IPS DF 4.7 (cell line): ENCODE measurements at regions not wholly inside any gene's neighbourhood (a gene's known extent, or its start where the extent isn't known, plus 50 kb on each side); places are given as distances from the start of the nearest gene placed in this dataset.

ENCODE experiments used
- DNase-seq: peaks from one replicate; pipeline ENCODE4 v3.0.0-alpha.2; 2013; ENCODE audit warnings: low spot score; ENCODE audit errors: extremely low read depth

DNA sequence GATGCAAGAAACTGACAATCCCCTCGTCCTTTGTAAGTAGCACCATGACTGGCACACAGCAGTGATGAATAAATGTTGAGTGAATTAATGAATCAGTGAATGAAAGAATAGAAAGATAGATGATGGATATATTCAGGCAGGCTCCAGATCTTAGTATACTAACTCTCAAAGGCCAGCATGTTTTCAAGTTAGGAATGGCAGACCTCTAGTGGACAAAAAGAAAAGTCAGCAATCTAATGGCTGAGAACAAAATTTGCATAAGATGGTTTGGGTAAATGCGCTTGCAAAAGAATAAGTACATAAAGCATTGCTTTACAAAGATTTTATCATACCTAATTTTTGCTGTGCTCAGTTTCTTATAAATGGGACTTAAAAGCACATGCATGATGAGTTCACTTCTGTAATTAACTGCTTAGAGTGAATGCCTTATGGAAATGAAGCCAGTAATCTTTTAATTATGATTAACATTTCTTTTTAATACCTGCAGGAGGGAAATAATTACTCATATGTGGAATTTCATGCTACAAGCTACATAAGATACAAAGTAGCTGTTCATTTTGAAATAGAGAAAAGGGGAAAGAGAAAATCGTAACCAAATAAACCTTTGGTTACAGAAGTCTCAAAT is 126.9 kb upstream of the GPRIN3 start:
- no peak for DNase-seq

DNA sequence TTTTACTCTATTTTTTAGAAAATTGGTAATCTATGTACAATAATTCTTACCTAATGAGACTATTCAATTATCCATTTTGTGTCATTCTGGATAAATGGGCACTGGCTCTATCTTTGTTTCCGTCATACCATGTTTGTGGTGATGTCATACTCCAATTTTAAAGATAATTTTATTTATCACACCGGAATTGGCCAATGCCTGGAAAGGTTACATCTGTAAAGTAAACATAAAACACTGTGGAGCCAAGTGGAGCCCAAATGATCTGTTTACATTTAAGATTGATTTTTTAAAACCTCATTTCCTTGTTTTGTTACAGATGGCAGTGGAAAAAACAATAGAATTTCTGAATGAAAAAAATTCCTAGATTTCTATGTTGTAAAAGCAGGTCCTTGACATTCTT is 120.2 kb upstream of the GPRIN3 start:
- no peak for DNase-seq

DNA sequence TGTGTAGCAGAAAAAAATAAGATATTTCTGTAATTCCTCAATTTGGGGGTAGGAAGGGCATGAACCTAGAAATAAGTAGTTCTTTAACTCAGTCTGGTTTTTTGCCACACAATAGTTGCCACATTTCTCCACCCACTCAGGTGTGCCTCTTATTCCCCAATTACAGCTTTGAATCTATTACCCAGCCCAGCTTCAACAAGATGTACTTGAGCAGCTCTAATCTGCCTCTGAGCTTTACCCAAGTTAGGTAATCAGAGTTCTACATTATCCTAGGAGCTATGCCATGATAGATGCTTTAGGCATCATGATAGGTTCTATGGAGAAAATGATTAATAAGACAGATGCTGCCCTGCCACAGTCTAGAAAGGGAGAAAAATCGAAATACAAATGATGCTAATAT is 117.4 kb upstream of the GPRIN3 start:
- no peak for DNase-seq

DNA sequence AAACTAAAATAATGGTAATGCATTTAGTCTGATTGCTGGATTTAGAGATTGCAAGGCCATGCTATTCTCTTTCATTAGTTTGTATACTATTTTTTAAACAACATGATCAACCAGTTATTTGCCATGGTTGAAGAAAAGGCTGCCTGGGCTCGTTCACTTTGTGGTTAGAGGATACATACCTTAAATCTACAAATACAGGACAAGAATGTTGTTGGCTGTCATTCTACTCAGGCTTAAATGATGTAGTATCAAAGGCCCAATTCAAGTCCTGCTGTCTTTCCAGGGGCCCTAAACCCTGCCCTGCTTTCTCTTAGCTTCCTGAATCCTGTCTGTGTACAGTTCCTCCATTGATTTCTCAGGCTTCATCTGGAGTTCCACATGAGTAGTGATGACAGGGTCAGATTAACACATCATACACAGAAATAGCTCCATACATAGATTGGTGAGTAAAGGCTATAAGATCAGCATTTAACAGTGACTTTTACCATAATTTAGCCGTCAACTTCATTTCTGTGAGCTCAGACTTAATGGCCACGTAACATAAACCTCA is 114.9 kb upstream of the GPRIN3 start:
- DNase-seq: no peak

DNA sequence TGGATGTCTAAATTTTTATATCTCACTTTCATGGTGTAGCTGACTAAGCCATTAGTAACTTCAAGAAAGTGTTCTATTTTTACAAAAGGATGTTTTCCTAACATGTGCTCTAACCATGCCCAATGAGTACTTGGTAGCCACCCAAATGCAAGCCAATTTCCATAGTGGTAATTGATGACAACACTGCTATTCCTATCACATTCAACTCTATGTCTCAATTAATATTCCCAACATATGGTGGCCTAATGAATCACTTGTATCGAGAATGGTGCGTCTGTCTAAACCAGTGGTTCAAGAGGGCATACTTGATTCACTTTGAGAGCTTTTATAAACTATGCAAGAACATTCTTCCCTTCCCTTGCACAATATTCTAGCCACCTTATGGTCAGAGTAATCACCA is 112.9 kb upstream of the GPRIN3 start:
- DNase-seq: no peak

- DNase-seq: no peak
These were observed 111.6 kb upstream of the GPRIN3 start for GRCh38 chr4:89419111-89419695.

- no peak for DNase-seq
These were observed 109.4 kb upstream of the GPRIN3 start for GRCh38 chr4:89416960-89417359.

- no peak for DNase-seq
These were observed 105.9 kb upstream of the GPRIN3 start for GRCh38 chr4:89413518-89413917.

GRCh38 chr4:89411539-89412309 is 104.1 kb upstream of the GPRIN3 start:
- no peak for DNase-seq

GRCh38 chr4:89410687-89411086 is 103.1 kb upstream of the GPRIN3 start:
- no peak for DNase-seq

DNA sequence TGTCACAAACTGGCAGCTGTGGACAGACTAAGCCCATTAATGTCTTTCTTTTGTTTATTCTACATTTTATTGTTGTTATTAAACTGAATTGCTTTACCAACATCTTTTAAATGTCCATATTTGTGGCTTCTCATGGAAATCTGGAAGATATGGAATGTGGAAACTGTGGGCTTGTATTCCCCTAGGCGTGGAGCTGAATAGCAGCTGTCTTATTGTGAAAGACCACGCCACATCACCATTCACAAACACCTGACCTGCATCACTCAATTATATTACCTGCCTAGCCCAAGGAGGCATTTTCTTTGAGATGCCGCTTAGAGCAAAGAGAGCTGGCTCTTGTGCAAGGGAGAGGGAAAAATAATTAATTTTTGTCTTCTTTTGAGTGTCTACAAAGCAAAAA is 96.9 kb upstream of the GPRIN3 start:
- DNase-seq: no peak

- DNase-seq: no peak
These were observed 96.2 kb upstream of the GPRIN3 start for GRCh38 chr4:89403826-89404225.

DNA sequence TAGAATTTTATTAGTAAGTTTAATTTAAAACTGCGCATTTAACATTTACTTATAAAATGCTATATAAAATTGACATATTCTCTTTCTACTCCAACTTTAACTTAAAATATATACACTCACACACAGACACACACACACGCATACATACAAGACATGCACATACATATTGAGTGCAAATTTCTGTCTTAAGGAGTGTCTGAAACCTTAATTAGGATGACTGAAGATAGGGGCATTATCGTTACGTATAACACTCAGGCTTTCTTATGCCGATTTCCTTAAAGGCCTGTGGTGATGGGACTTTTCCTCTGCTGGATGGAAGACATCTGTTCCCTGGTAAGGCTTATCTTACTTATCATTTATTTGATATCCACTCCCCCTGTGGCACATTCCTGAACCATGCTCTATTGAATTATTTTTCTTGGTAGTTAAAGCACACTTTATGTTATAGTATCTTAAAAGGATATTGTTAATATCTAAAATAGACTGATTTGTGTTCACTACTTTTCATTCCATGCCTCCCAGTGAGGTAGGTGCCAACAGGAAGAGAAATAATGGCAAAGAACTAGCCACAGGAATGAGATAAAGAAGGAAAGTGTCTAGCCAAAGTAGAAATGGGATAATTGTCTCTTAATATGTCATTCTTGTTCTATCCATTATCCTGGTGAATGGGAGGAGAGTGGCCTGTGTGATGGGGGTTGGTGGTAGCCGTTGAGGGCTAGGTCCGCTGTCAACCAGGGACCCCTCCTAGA is 92.9 kb upstream of the GPRIN3 start:
- no peak for DNase-seq

GRCh38 chr4:89398644-89399043 is 91.0 kb upstream of the GPRIN3 start:
- no peak for DNase-seq

- no peak for DNase-seq
These were observed 90.5 kb upstream of the GPRIN3 start for GRCh38 chr4:89398146-89398545.

DNA sequence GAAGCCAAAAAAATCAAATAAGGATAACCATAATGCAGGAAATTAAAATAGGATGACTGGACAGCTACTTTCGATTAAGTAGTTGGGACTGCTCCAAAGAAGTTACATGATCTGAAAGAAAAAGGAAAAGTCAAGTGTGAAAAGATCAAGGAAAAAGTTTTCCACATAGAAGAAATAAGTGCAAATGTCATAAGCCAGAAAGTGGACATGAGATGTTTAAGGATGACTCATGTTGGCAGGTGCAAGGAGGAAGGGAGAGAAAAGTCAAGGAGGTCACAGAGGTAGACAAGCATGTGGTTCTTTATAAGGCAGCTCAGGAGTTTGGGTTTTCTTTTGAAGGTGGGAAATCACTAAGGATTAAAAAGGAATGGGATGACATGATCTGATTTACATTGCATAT is 89.8 kb upstream of the GPRIN3 start:
- no peak for DNase-seq

GRCh38 chr4:89382439-89382838 is 74.8 kb upstream of the GPRIN3 start:
- DNase-seq: no peak

DNA sequence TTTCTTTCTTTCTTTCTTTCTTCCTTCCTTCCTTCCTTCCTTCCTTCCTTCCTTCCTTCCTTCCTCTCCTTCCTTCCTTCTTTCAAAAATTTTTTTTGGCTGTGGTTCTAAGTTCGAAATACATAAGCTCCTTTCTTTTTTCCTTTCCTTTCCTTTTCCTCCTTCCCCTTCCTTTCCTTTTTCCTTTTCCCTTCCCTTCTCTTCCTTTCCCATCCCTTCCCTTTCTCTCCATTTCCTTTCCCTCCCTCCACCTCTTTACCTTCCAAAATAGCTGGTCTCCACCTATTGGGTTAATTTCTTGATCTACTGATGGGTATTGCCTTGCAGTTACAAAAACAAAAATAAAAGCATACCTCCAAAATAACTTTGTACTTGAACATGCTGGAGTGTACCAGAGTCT is 73.4 kb upstream of the GPRIN3 start:
- no peak for DNase-seq

GRCh38 chr4:89379511-89380044 is 72.0 kb upstream of the GPRIN3 start:
- no peak for DNase-seq

GRCh38 chr4:89373394-89373793 is 65.8 kb upstream of the GPRIN3 start:
- no peak for DNase-seq

GRCh38 chr4:89371614-89372013 is 64.0 kb upstream of the GPRIN3 start:
- no peak for DNase-seq

DNA sequence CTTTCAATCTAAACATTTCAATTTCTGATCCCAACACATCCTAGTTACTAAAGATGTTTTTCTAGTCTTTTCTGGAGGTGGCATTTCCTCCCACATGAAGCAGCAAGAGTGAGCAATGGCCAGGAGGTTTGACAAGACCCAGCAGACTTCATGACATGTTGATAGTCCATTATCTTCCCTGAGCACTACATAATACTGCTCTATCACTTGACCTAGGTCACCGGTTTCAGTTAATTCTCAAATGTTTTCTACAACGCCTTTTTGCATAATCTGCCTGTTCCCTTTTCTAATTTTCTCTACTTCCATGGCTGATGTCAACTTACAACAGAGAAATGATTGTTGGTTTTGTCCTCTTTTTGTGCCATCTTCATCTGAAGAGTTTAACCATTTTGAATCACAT is 62.0 kb upstream of the GPRIN3 start:
- no peak for DNase-seq
